MM.1S (cell line): ENCODE measurements at regions not wholly inside any gene's neighbourhood (a gene's known extent, or its start where the extent isn't known, plus 50 kb on each side); places are given as distances from the start of the nearest gene placed in this dataset.
A peak's percentile ranks its signal among the peaks of the same experiment; 100 is the strongest.

Experiments used
- DNase-seq: peaks from one replicate; pipeline ENCODE4 v3.0.0-alpha.2; 2015
- H2AFZ ChIP-seq: fragments of 300-600 bp; sonication (generic); 2 replicates; pipeline ENCODE4 v1.6.0; 2016; ENCODE audit warnings: antibody characterized with exemption, low read length
- H3F3A ChIP-seq: fragments of 300-600 bp; sonication (generic); 2 replicates; pipeline ENCODE4 v1.6.1; 2016; ENCODE audit warnings: mild to moderate bottlenecking, antibody characterized with exemption, low read length, moderate library complexity, mixed read lengths; ENCODE audit not compliant: insufficient read depth
- H3K27ac ChIP-seq: fragments of 300-600 bp; sonication (generic); 2 replicates; pipeline ENCODE4 v1.5.1; 2016; ENCODE audit warnings: mild to moderate bottlenecking, low read length
- H3K27me3 ChIP-seq: fragments of 300-600 bp; sonication (generic); replicated peaks from 2 replicates; pipeline ENCODE4 v1.6.0; 2016; ENCODE audit warnings: low read length; ENCODE audit not compliant: insufficient read depth
- H3K36me3 ChIP-seq: fragments of 300-600 bp; sonication (generic); replicated peaks from 2 replicates; pipeline ENCODE4 v1.6.1; 2016; ENCODE audit warnings: mild to moderate bottlenecking, low read length, mixed read lengths; ENCODE audit not compliant: insufficient read depth
- H3K4me1 ChIP-seq: fragments of 300-600 bp; sonication (generic); 2 replicates; pipeline ENCODE4 v1.6.1; 2016; ENCODE audit warnings: low read length, mixed read lengths
- H3K4me2 ChIP-seq: fragments of 300-600 bp; sonication (generic); 2 replicates; pipeline ENCODE4 v1.6.0; 2016; ENCODE audit warnings: low read depth, low read length
- H3K4me3 ChIP-seq: fragments of 300-600 bp; sonication (generic); 2 replicates; pipeline ENCODE4 v1.5.1; 2016; ENCODE audit warnings: low read length, mixed read lengths
- H3K79me2 ChIP-seq: fragments of 300-600 bp; sonication (generic); 2 replicates; pipeline ENCODE4 v1.6.1; 2016; ENCODE audit warnings: mixed run types, low read length, mixed read lengths
- H3K9ac ChIP-seq: fragments of 300-600 bp; sonication (generic); 2 replicates; pipeline ENCODE4 v1.6.1; 2016; ENCODE audit warnings: low read length, mixed read lengths
- H3K9me2 ChIP-seq: fragments of 300-600 bp; sonication (generic); replicated peaks from 2 replicates; pipeline ENCODE4 v1.6.1; 2016; ENCODE audit warnings: mild to moderate bottlenecking, low read length, mixed read lengths; ENCODE audit not compliant: insufficient read depth
- H3K9me3 ChIP-seq: fragments of 300-600 bp; sonication (generic); replicated peaks from 2 replicates; pipeline ENCODE4 v1.6.1; 2016; ENCODE audit warnings: mild to moderate bottlenecking, low read length, mixed read lengths; ENCODE audit not compliant: insufficient read depth
- H4K20me1 ChIP-seq: fragments of 300-600 bp; sonication (generic); 2 replicates; pipeline ENCODE4 v1.6.1; 2016; ENCODE audit warnings: mild to moderate bottlenecking, low read length, moderate library complexity, mixed read lengths; ENCODE audit not compliant: insufficient read depth
- CTCF ChIP-seq: fragments of 300-600 bp; sonication (generic); IDR thresholded peaks from 2 replicates; pipeline ENCODE4 v1.5.1; 2016; ENCODE audit warnings: antibody characterized with exemption, low read length, mixed read lengths
- EZH2 ChIP-seq: fragments of 300-600 bp; sonication (generic); optimal IDR thresholded peaks from 2 replicates; pipeline ENCODE3; 2017; ENCODE audit warnings: low read depth, mild to moderate bottlenecking, antibody characterized with exemption, low read length, mixed read lengths
- EZH2phosphoT487 ChIP-seq: fragments of 300-600 bp; sonication (generic); IDR thresholded peaks from 2 replicates; pipeline ENCODE4 v1.6.1; 2018; ENCODE audit warnings: antibody characterized with exemption, low read length

- Histone ChIP-seq H3K36me3 (no peaks in the 10 kb centered on the region), H3K79me2 (no peaks in the 10 kb centered on the region), H3K4me3 (no peak overlapping the region), H3K27me3 (no peaks in the 10 kb centered on the region), H4K20me1 (no peaks in the 10 kb centered on the region), H3F3A (no peaks in the 10 kb centered on the region), H3K9me3 (no peaks in the 10 kb centered on the region), H3K4me2 (no peak overlapping the region), H2AFZ (no peak overlapping the region), H3K4me1 (0 out of 2 replicates have a peak, but pooled peaks cover 6% of the 10 kb centered on the region), H3K9ac (no peak overlapping the region), H3K27ac (no peak overlapping the region), H3K9me2 (no peaks in the 10 kb centered on the region)
- TF ChIP-seq EZH2: no peak
- TF ChIP-seq EZH2phosphoT487: no peak
- TF ChIP-seq CTCF: no peak
- DNase-seq: no peak
These were observed 111.2 kb upstream of the TECRL start for GRCh38 chr4:64520421-64520820.

GRCh38 chr4:64518600-64518999, 109.3 kb upstream of the TECRL start:
- H3K4me3 ChIP-seq: peak overlapping the region; percentile 50
- peak overlapping the region; percentile 81 for H2AFZ ChIP-seq
- TF ChIP-seq CTCF (no peak), EZH2 (no peak), EZH2phosphoT487 (no peak)

DNA sequence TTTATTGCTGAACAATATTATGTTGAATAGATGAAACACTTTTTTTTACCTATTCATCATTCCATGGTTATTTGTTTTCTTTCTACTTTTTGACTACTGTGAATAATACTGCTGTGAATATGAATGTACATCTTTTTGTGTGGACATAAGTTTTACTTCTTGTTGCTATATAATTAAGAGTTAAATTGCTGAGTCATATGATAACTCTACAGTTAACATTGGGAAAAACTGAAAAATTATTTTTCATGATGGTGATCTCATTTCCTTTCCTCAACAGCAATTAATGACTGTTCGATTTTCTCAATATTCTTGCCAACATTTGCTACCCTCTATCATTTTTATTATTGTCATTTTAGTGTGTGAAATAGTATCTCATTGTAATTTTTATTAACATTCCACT, 106.9 kb upstream of the TECRL start:
- H4K20me1 ChIP-seq: no peaks in the 10 kb centered on the region
- TF ChIP-seq EZH2phosphoT487: no peak
- no peak for TF ChIP-seq EZH2
- TF ChIP-seq CTCF: no peak
- H3K36me3 ChIP-seq: no peaks in the 10 kb centered on the region
- H3K4me1 ChIP-seq: 0 out of 2 replicates have a peak, but pooled peaks cover 6% of the 10 kb centered on the region
- H3K79me2 ChIP-seq: no peaks in the 10 kb centered on the region
- H3K27ac ChIP-seq: no peak overlapping the region
- no peaks in the 10 kb centered on the region for H3K9me3 ChIP-seq
- H3F3A ChIP-seq: no peaks in the 10 kb centered on the region
- H3K27me3 ChIP-seq: no peaks in the 10 kb centered on the region
- no peak for DNase-seq
- H3K4me3 ChIP-seq: no peak overlapping the region
- H3K9me2 ChIP-seq: no peaks in the 10 kb centered on the region
- no peak overlapping the region for H2AFZ ChIP-seq
- H3K9ac ChIP-seq: no peak overlapping the region
- H3K4me2 ChIP-seq: no peak overlapping the region

More at GRCh38 chr4:64518600-64518999, 109.3 kb upstream of the TECRL start:
- H4K20me1 ChIP-seq: no peaks in the 10 kb centered on the region
- H3K9ac ChIP-seq: peak overlapping the region; percentile 44; the same call in 1 of the 2 replicates
- no peaks in the 10 kb centered on the region for H3K36me3 ChIP-seq
- H3K4me2 ChIP-seq: peak overlapping the region; percentile 66
- no peaks in the 10 kb centered on the region for H3K9me2 ChIP-seq
- no peaks in the 10 kb centered on the region for H3K27me3 ChIP-seq
- H3K27ac ChIP-seq: peak overlapping the region; percentile 12; the same call in 1 of the 2 replicates
- H3K9me3 ChIP-seq: no peaks in the 10 kb centered on the region
- H3K4me1 ChIP-seq: 0 out of 2 replicates have a peak, but pooled peaks cover 6% of the 10 kb centered on the region
- no peaks in the 10 kb centered on the region for H3F3A ChIP-seq
- DNase-seq: peak; percentile 69
- H3K79me2 ChIP-seq: no peaks in the 10 kb centered on the region
